MG63 (cell line): ENCODE measurements at regions not wholly inside any gene's neighbourhood (a gene's known extent, or its start where the extent isn't known, plus 50 kb on each side); places are given as distances from the start of the nearest gene placed in this dataset.

Experiments
- DNase-seq: peaks from one replicate; pipeline ENCODE4 v3.0.0-alpha.2; 2020
- H3K27me3 ChIP-seq: fragments of 250-450 bp; sonication (Bioruptor Pico); 2 replicates; pipeline ENCODE4 v1.5.1; 2020; ENCODE audit warnings: mild to moderate bottlenecking, moderate library complexity
- H3K36me3 ChIP-seq: fragments of 250-450 bp; sonication (Bioruptor Pico); 2 replicates; pipeline ENCODE4 v1.5.1; 2020; ENCODE audit warnings: mild to moderate bottlenecking, moderate library complexity
- H3K4me3 ChIP-seq: fragments of 250-450 bp; sonication (Bioruptor Pico); 2 replicates; pipeline ENCODE4 v1.5.1; 2020; ENCODE audit warnings: mild to moderate bottlenecking, moderate library complexity
- H3K9me3 ChIP-seq: fragments of 250-450 bp; sonication (Bioruptor Pico); 2 replicates; pipeline ENCODE4 v1.5.1; 2020; ENCODE audit warnings: mild to moderate bottlenecking, moderate library complexity

- Histone ChIP-seq H3K27me3 (no peaks in the 10 kb centered on the region), H3K4me3 (no peak overlapping the region), H3K9me3 (no peaks in the 10 kb centered on the region), H3K36me3 (no peaks in the 10 kb centered on the region)
- DNase-seq, result no peak
Measured at GRCh38 chr7:17622451-17622850, 317.8 kb downstream of the SNX13 start.

- H3K36me3 ChIP-seq, result no peaks in the 10 kb centered on the region
- no peaks in the 10 kb centered on the region for H3K9me3 ChIP-seq
- H3K4me3 ChIP-seq, result no peak overlapping the region
- no peaks in the 10 kb centered on the region for H3K27me3 ChIP-seq
- DNase-seq, result no peak
Measured at GRCh38 chr7:17623546-17624185, 316.6 kb downstream of the SNX13 start.

GRCh38 chr7:17624379-17624778, 315.9 kb downstream of the SNX13 start:
- no peak overlapping the region for H3K4me3 ChIP-seq
- H3K27me3 ChIP-seq, result no peaks in the 10 kb centered on the region
- no peak for DNase-seq
- no peaks in the 10 kb centered on the region for H3K9me3 ChIP-seq
- no peaks in the 10 kb centered on the region for H3K36me3 ChIP-seq

- Histone ChIP-seq H3K4me3 (no peak overlapping the region), H3K36me3 (no peaks in the 10 kb centered on the region), H3K9me3 (no peaks in the 10 kb centered on the region), H3K27me3 (no peaks in the 10 kb centered on the region)
- DNase-seq, result peak; percentile 43
Measured at GRCh38 chr7:17625043-17625442, 315.3 kb downstream of the SNX13 start.

GRCh38 chr7:17626235-17626634, 314.1 kb downstream of the SNX13 start:
- Histone ChIP-seq H3K27me3 (no peaks in the 10 kb centered on the region), H3K4me3 (no peak overlapping the region), H3K36me3 (no peaks in the 10 kb centered on the region), H3K9me3 (no peaks in the 10 kb centered on the region)
- no peak for DNase-seq

GRCh38 chr7:17631061-17631460, 309.2 kb downstream of the SNX13 start:
- no peak for DNase-seq
- H3K9me3 ChIP-seq, result no peaks in the 10 kb centered on the region
- no peaks in the 10 kb centered on the region for H3K36me3 ChIP-seq
- no peaks in the 10 kb centered on the region for H3K27me3 ChIP-seq
- no peak overlapping the region for H3K4me3 ChIP-seq

GRCh38 chr7:17632384-17632783, 307.9 kb downstream of the SNX13 start:
- DNase-seq, result no peak
- Histone ChIP-seq H3K4me3 (no peak overlapping the region), H3K36me3 (no peaks in the 10 kb centered on the region), H3K27me3 (no peaks in the 10 kb centered on the region), H3K9me3 (no peaks in the 10 kb centered on the region)

- no peaks in the 10 kb centered on the region for H3K36me3 ChIP-seq
- H3K9me3 ChIP-seq, result no peaks in the 10 kb centered on the region
- H3K27me3 ChIP-seq, result no peaks in the 10 kb centered on the region
- no peak overlapping the region for H3K4me3 ChIP-seq
- no peak for DNase-seq
Measured at GRCh38 chr7:17633067-17633466, 307.2 kb downstream of the SNX13 start.

GRCh38 chr7:17638727-17639126, 301.6 kb downstream of the SNX13 start:
- H3K4me3 ChIP-seq, result no peak overlapping the region
- 0 out of 2 replicates have a peak, but pooled peaks cover 3% of the 10 kb centered on the region for H3K9me3 ChIP-seq
- H3K27me3 ChIP-seq, result no peaks in the 10 kb centered on the region
- no peaks in the 10 kb centered on the region for H3K36me3 ChIP-seq
- DNase-seq, result no peak

GRCh38 chr7:17640730-17641377, 299.4 kb downstream of the SNX13 start:
- Histone ChIP-seq H3K4me3 (no peak overlapping the region), H3K36me3 (no peaks in the 10 kb centered on the region), H3K27me3 (no peaks in the 10 kb centered on the region), H3K9me3 (peaks cover 6% of the 10 kb centered on the region; the same call in 1 of the 2 replicates)
- DNase-seq, result no peak

- H3K4me3 ChIP-seq, result no peak overlapping the region
- peaks cover 6% of the 10 kb centered on the region; the same call in 1 of the 2 replicates for H3K9me3 ChIP-seq
- H3K36me3 ChIP-seq, result no peaks in the 10 kb centered on the region
- DNase-seq, result no peak
- no peaks in the 10 kb centered on the region for H3K27me3 ChIP-seq
Measured at GRCh38 chr7:17645500-17645899, 294.8 kb downstream of the SNX13 start.

GRCh38 chr7:17646253-17646956, 293.9 kb downstream of the SNX13 start:
- Histone ChIP-seq H3K36me3 (no peaks in the 10 kb centered on the region), H3K4me3 (no peak overlapping the region), H3K27me3 (no peaks in the 10 kb centered on the region), H3K9me3 (peaks cover 6% of the 10 kb centered on the region; the same call in 1 of the 2 replicates)
- DNase-seq, result no peak

- Histone ChIP-seq H3K9me3 (no peaks in the 10 kb centered on the region), H3K4me3 (no peak overlapping the region), H3K36me3 (no peaks in the 10 kb centered on the region), H3K27me3 (no peaks in the 10 kb centered on the region)
- no peak for DNase-seq
Measured at GRCh38 chr7:17651341-17651740, 289.0 kb downstream of the SNX13 start.

- no peaks in the 10 kb centered on the region for H3K9me3 ChIP-seq
- H3K36me3 ChIP-seq, result no peaks in the 10 kb centered on the region
- DNase-seq, result peak; percentile 51
- no peak overlapping the region for H3K4me3 ChIP-seq
- no peaks in the 10 kb centered on the region for H3K27me3 ChIP-seq
Measured at GRCh38 chr7:17651863-17652385, 288.4 kb downstream of the SNX13 start.

- Histone ChIP-seq H3K36me3 (no peaks in the 10 kb centered on the region), H3K27me3 (no peaks in the 10 kb centered on the region), H3K4me3 (no peak overlapping the region), H3K9me3 (no peaks in the 10 kb centered on the region; the same call in none of the 2 replicates)
- no peak for DNase-seq
Measured at GRCh38 chr7:17654940-17655339, 285.4 kb downstream of the SNX13 start.

- DNase-seq, result no peak
- Histone ChIP-seq H3K27me3 (no peaks in the 10 kb centered on the region), H3K9me3 (no peaks in the 10 kb centered on the region; the same call in none of the 2 replicates), H3K36me3 (no peaks in the 10 kb centered on the region), H3K4me3 (no peak overlapping the region)
Measured at GRCh38 chr7:17659126-17659525, 281.2 kb downstream of the SNX13 start.

- Histone ChIP-seq H3K36me3 (no peaks in the 10 kb centered on the region), H3K9me3 (no peaks in the 10 kb centered on the region; the same call in none of the 2 replicates), H3K4me3 (no peak overlapping the region), H3K27me3 (no peaks in the 10 kb centered on the region)
- no peak for DNase-seq
Measured at GRCh38 chr7:17660116-17660515, 280.2 kb downstream of the SNX13 start.
